Colonic mucosa (tissue), 4 donors: ENCODE measurements at regions not wholly inside any gene's neighbourhood (a gene's known extent, or its start where the extent isn't known, plus 50 kb on each side); places are given as distances from the start of the nearest gene placed in this dataset.
"Not testable (repeated sequence)": the region's sequence is repeated elsewhere in the genome, so short reads cannot be mapped to it uniquely, and the experiment has no call there.

Source experiments
- DNase-seq: peaks from one replicate; pipeline ENCODE4 v3.0.0-alpha.2; 2020
- H3K27ac ChIP-seq: fragments of 200-600 bp; one replicate; pipeline ENCODE4 v1.8.0; 2021
- H3K27me3 ChIP-seq: fragments of 200-600 bp; one replicate; pipeline ENCODE4 v1.8.0; 2021
- H3K36me3 ChIP-seq: fragments of 200-600 bp; one replicate; pipeline ENCODE4 v1.8.0; 2021
- H3K4me1 ChIP-seq: fragments of 200-600 bp; one replicate; pipeline ENCODE4 v1.8.0; 2021; ENCODE audit warnings: mild to moderate bottlenecking
- H3K4me3 ChIP-seq: fragments of 200-600 bp; one replicate; pipeline ENCODE4 v1.8.0; 2021
- H3K9ac ChIP-seq, 2 donors: one replicate each; pipeline ENCODE4 v1.7.0; 2013; ENCODE audit warnings: control low read depth in 2 of 2, low read depth in 2 of 2, low read length in 2 of 2
- H3K9me3 ChIP-seq: fragments of 200-600 bp; one replicate; pipeline ENCODE4 v1.8.0; 2021
- intact Hi-C: fragments of 100-400 bp; cut with DNase I; formaldehyde crosslinking; loops from one replicate; pipeline ENCODE4 v1.14.1; 2022
- TF ChIP-seq, protein P1 (sequence below): fragments of 200-600 bp; IDR thresholded peaks from one replicate; pipeline ENCODE4 v1.8.0; 2022; ENCODE audit warnings: antibody characterized with exemption, mild to moderate bottlenecking
- donor health status: healthy.
- donor health status: DM: no; HTN: no; CAD: no.
- donor health status: DM: no; HTN: no; CAD: no.

GRCh38 chr20:52426856-52427255 is 235.3 kb upstream of the ZFP64 start:
- Histone ChIP-seq H3K9me3 (no peaks in the 10 kb centered on the region), H3K4me3 (no peak overlapping the region), H3K4me1 (no peaks in the 10 kb centered on the region), H3K36me3 (no peaks in the 10 kb centered on the region), H3K27me3 (no peaks in the 10 kb centered on the region), H3K9ac (no peak overlapping the region), H3K27ac (no peak overlapping the region)
- TF ChIP-seq, protein P1, sequence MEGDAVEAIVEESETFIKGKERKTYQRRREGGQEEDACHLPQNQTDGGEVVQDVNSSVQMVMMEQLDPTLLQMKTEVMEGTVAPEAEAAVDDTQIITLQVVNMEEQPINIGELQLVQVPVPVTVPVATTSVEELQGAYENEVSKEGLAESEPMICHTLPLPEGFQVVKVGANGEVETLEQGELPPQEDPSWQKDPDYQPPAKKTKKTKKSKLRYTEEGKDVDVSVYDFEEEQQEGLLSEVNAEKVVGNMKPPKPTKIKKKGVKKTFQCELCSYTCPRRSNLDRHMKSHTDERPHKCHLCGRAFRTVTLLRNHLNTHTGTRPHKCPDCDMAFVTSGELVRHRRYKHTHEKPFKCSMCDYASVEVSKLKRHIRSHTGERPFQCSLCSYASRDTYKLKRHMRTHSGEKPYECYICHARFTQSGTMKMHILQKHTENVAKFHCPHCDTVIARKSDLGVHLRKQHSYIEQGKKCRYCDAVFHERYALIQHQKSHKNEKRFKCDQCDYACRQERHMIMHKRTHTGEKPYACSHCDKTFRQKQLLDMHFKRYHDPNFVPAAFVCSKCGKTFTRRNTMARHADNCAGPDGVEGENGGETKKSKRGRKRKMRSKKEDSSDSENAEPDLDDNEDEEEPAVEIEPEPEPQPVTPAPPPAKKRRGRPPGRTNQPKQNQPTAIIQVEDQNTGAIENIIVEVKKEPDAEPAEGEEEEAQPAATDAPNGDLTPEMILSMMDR, result no peak
- no peak for DNase-seq
- intact Hi-C loops, result no loop called here

DNA sequence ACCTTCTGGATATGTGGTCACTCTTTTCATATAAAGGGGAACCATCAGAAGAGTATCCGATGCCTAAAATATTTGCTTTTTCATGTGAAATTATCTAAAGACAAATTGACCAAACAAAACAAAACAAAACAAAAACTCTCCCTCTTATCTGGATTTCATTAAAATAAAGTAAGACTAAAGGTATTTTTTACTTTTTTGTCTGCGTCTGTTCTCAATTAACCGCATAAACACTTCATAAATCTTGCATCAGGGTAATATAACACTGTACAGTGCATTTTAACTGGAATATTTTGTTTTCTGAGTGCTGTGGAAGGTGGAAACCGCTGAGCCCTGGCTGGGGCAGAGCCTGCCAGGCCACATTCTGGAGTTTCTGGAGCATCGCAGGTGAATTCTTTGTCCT is 234.1 kb upstream of the ZFP64 start:
- Histone ChIP-seq H3K36me3 (no peaks in the 10 kb centered on the region), H3K9me3 (no peaks in the 10 kb centered on the region), H3K27ac (no peak overlapping the region), H3K9ac (no peak overlapping the region), H3K4me1 (no peaks in the 10 kb centered on the region), H3K27me3 (no peaks in the 10 kb centered on the region), H3K4me3 (no peak overlapping the region)
- TF ChIP-seq, protein P1, result no peak
- intact Hi-C loops, result no loop called here
- DNase-seq, result no peak

DNA sequence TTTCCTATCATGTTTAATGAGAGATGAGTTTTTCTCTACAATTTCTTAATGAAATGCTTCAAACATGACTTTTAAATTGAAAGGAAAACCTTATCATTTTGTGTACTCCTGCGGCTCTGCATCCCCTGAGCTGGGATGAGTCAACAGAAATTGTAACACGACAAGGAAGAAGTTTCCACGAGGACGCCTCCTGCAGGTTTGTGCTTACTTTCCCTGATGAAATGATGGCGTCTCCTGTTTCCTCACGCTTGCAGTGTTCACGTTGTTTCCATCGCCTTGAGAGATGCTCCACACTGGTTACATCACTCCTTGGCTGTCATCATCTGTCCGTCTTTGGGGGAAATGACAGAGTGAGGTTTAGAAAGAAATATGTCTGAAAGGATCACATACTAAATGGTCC is 233.7 kb upstream of the ZFP64 start:
- TF ChIP-seq, protein P1, result no peak

GRCh38 chr20:52424357-52424942 is 232.9 kb upstream of the ZFP64 start:
- H3K9me3 ChIP-seq, DNase-seq, intact Hi-C loops: not testable (repeated sequence)

More for the DNA sequence above, 233.7 kb upstream of the ZFP64 start:
- intact Hi-C loops, result no loop called here
- Histone ChIP-seq H3K4me1 (no peaks in the 10 kb centered on the region), H3K9me3 (no peaks in the 10 kb centered on the region), H3K4me3 (no peak overlapping the region), H3K27me3 (no peaks in the 10 kb centered on the region), H3K27ac (no peak overlapping the region), H3K9ac (no peak overlapping the region), H3K36me3 (no peaks in the 10 kb centered on the region)
- no peak for DNase-seq

GRCh38 chr20:52423536-52424140 is 232.1 kb upstream of the ZFP64 start:
- H3K27me3 ChIP-seq, H3K9ac ChIP-seq, H3K4me3 ChIP-seq, H3K27ac ChIP-seq, intact Hi-C loops, H3K4me1 ChIP-seq, H3K36me3 ChIP-seq, H3K9me3 ChIP-seq, DNase-seq: not testable (repeated sequence)

More at GRCh38 chr20:52424357-52424942, 232.9 kb upstream of the ZFP64 start:
- not testable (repeated sequence) for H3K36me3 ChIP-seq, H3K4me1 ChIP-seq, H3K9ac ChIP-seq, H3K27me3 ChIP-seq, H3K4me3 ChIP-seq, H3K27ac ChIP-seq

DNA sequence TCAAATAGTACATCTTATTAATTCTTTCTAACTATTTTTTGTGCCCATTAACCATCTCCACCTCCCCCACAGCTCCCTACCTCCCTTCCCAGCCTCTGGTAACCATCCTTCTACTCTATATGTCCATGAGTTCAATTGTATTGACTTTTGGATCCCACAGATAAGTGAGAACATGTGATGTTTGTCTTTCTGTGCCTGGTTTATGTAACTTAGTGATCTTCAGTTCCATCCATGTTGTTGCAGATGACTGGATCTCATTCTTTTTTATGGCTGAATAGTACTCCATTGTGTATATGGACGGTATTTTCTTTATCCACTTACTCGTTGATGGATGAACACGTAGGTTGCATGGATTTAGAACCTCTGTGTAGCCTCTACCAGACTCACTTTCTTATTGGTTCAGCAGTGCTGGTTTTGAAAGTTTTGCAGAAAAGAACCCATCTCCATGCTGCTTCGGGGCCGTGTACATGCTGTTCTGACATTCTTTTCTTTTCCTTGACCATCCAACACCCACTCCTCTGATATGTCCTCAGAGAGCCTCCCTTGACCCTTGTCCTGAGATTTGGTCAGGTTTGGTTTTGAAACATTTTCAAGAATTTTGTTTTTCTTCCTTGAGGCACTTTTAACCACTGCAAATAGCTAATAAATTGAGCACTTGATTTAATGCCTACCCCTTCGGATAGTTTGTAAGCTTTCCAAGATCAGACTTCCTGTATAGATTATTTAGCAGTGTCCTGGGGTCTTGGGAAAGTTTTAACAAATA is 231.2 kb upstream of the ZFP64 start:
- no peak for DNase-seq
- no peak overlapping the region for H3K4me3 ChIP-seq
- H3K4me1 ChIP-seq, result no peaks in the 10 kb centered on the region
- H3K27ac ChIP-seq, result no peak overlapping the region
- no peak overlapping the region for H3K9ac ChIP-seq
- H3K9me3 ChIP-seq, result no peaks in the 10 kb centered on the region
- TF ChIP-seq, protein P1, result no peak
- intact Hi-C loops, result no loop called here
- H3K27me3 ChIP-seq, result no peaks in the 10 kb centered on the region
- H3K36me3 ChIP-seq, result no peaks in the 10 kb centered on the region
